Activated T-helper 1 cell treated with anti-CD3 and anti-CD28 coated beads, Interleukin-12 subunit alpha, Interleukin-12 subunit beta, Interleukin-2, Interleukin-4 antibody, amounts not matched to agents 30 ng/mL and 10 ng/mL and 1 ng/mL, durations not matched to agents 14 hours and 24 hours and 36 hours (primary cell): ENCODE measurements at regions not wholly inside any gene's neighbourhood (a gene's known extent, or its start where the extent isn't known, plus 50 kb on each side); places are given as distances from the start of the nearest gene placed in this dataset.
"Not testable (repeated sequence)": the region's sequence is repeated elsewhere in the genome, so short reads cannot be mapped to it uniquely, and the experiment has no call there.

ENCODE experiments used
- DNase-seq: peaks from one replicate; pipeline ENCODE4 v3.0.0; 2021; ENCODE audit warnings: low spot score
- H3K27ac Mint-ChIP-seq: one replicate; pipeline ENCODE4 v1.8.0; 2021; ENCODE audit warnings: mild to moderate bottlenecking, mixed read lengths
- H3K27me3 Mint-ChIP-seq: one replicate; pipeline ENCODE4 v1.8.0; 2022; ENCODE audit warnings: mild to moderate bottlenecking, moderate library complexity, mixed read lengths; ENCODE audit not compliant: insufficient read depth
- H3K36me3 Mint-ChIP-seq: one replicate; pipeline ENCODE4 v1.8.0; 2021; ENCODE audit warnings: low read depth, mixed read lengths
- H3K4me1 Mint-ChIP-seq: one replicate; pipeline ENCODE4 v1.8.0; 2021; ENCODE audit warnings: low read depth, mixed read lengths
- H3K4me3 Mint-ChIP-seq: one replicate; pipeline ENCODE4 v1.8.0; 2021; ENCODE audit warnings: mild to moderate bottlenecking, moderate library complexity, mixed read lengths
- H3K9me3 Mint-ChIP-seq: one replicate; pipeline ENCODE4 v1.8.0; 2021; ENCODE audit warnings: mixed read lengths
- intact Hi-C: fragments of 100-400 bp; cut with micrococcal nuclease; formaldehyde crosslinking; loops from one replicate; pipeline ENCODE4 v1.15.1; 2024

DNA sequence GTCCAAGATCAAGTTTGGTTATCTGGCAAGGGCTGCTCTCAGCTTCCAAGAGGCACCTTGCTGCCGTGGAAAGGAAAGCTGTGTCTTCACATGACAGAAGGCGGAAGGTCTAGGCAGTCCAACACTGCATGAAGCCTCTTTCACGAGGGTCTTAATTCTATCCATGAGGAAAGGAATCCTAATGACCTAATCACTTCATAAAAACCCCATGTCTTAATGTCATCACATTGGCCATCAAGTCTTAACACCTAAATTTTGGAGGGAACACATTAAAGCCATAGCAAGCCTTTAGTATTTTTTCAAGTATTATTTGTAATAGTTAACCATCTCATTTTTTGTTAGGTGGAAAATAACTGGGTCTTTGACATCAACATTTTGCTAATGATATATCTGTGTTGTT lies 858.3 kb downstream of the FLRT2 start:
- Mint-ChIP-seq H3K36me3 (no peaks in the 10 kb centered on the region), H3K27me3 (no peaks in the 10 kb centered on the region), H3K4me3 (no peak overlapping the region), H3K27ac (no peak overlapping the region), H3K9me3 (no peaks in the 10 kb centered on the region), H3K4me1 (no peaks in the 10 kb centered on the region)
- no peak for DNase-seq
- intact Hi-C loops, result no loop called here

DNA sequence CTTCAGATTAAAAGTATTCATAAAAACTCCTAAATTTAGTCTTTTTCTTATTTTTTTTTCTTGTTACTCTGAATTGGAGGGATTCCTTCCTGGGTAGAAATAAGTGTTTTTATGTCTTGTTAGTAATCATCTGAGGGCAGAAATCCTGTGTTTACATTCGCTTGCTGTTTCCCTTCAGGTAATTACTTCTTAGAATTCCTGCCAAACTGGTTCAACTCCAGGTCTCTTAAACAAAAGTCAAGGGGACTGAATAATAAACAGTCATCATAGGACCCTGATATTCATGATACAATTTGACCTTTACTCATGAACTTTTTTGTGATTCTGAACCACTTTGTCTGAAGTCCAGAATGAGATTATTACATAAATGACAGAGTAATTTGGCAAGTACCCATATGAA lies 843.9 kb downstream of the FLRT2 start:
- Mint-ChIP-seq H3K36me3 (no peaks in the 10 kb centered on the region), H3K9me3 (peaks cover 22% of the 10 kb centered on the region), H3K4me1 (no peaks in the 10 kb centered on the region), H3K27ac (no peak overlapping the region), H3K27me3 (no peaks in the 10 kb centered on the region), H3K4me3 (no peak overlapping the region)
- intact Hi-C loops, result no loop called here
- DNase-seq, result no peak

- intact Hi-C loops, result no loop called here
- Mint-ChIP-seq H3K9me3 (peaks cover 22% of the 10 kb centered on the region), H3K36me3 (no peaks in the 10 kb centered on the region), H3K27ac (no peak overlapping the region), H3K4me3 (no peak overlapping the region), H3K27me3 (no peaks in the 10 kb centered on the region), H3K4me1 (no peaks in the 10 kb centered on the region)
- DNase-seq, result no peak
Measured at GRCh38 chr14:86372402-86372801, 842.5 kb downstream of the FLRT2 start.

GRCh38 chr14:86364634-86365033 lies 834.7 kb downstream of the FLRT2 start:
- H3K4me3 Mint-ChIP-seq, result no peak overlapping the region
- H3K4me1 Mint-ChIP-seq, result no peaks in the 10 kb centered on the region
- no peaks in the 10 kb centered on the region for H3K9me3 Mint-ChIP-seq
- intact Hi-C loops, result no loop called here
- no peaks in the 10 kb centered on the region for H3K36me3 Mint-ChIP-seq
- DNase-seq, result no peak
- H3K27ac Mint-ChIP-seq, result no peak overlapping the region
- no peaks in the 10 kb centered on the region for H3K27me3 Mint-ChIP-seq

GRCh38 chr14:86363576-86363975 lies 833.6 kb downstream of the FLRT2 start:
- intact Hi-C loops, result no loop called here
- H3K27me3 Mint-ChIP-seq, result no peaks in the 10 kb centered on the region
- no peak overlapping the region for H3K27ac Mint-ChIP-seq
- no peaks in the 10 kb centered on the region for H3K36me3 Mint-ChIP-seq
- no peaks in the 10 kb centered on the region for H3K4me1 Mint-ChIP-seq
- no peak overlapping the region for H3K4me3 Mint-ChIP-seq
- no peaks in the 10 kb centered on the region for H3K9me3 Mint-ChIP-seq
- DNase-seq, result no peak

DNA sequence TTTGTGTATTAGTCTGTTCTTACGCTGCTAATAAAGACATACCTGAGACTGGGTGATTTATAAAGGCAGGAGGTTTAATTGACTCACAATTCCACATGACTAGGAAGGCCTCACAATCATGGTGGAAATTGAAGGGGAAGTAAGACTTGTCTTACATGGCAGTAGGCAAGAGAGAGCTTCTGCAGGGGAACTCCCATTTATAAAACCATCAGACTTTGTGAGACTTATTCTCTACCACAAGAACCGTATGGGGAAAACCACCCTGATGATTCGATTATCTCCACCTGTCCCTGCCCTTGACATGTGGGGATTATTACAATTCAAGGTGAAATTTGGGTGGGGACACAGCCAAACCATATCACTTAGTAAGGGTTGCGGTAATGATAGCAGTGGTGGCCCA lies 833.1 kb downstream of the FLRT2 start:
- H3K36me3 Mint-ChIP-seq, result no peaks in the 10 kb centered on the region
- H3K4me3 Mint-ChIP-seq, result no peak overlapping the region
- no peak for DNase-seq
- no peaks in the 10 kb centered on the region for H3K9me3 Mint-ChIP-seq
- no peaks in the 10 kb centered on the region for H3K4me1 Mint-ChIP-seq
- intact Hi-C loops, result no loop called here
- no peak overlapping the region for H3K27ac Mint-ChIP-seq
- H3K27me3 Mint-ChIP-seq, result no peaks in the 10 kb centered on the region

DNA sequence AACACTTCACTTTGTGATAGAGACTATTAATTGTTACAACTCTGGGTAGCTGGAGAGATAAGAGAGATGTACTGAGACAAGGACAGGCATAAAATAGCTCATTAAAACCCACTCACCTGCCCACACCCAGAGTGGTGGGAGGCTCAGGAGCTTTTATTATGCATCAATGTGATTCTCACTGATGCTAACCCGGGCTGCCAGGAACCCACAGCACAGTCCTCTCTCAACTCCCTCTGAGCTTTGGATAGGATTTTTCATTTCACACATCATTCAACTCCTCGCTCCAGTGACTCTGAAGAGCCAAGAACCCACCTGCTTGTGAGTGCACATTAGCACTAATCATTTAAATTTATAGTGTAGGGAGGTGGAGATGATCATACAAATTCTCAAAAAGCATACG lies 827.9 kb downstream of the FLRT2 start:
- H3K4me3 Mint-ChIP-seq, result no peak overlapping the region
- H3K9me3 Mint-ChIP-seq, result no peaks in the 10 kb centered on the region
- no peak overlapping the region for H3K27ac Mint-ChIP-seq
- intact Hi-C loops, result no loop called here
- DNase-seq, result no peak
- H3K27me3 Mint-ChIP-seq, result no peaks in the 10 kb centered on the region
- H3K4me1 Mint-ChIP-seq, result no peaks in the 10 kb centered on the region
- H3K36me3 Mint-ChIP-seq, result no peaks in the 10 kb centered on the region

- no peak for DNase-seq
- Mint-ChIP-seq H3K27ac (no peak overlapping the region), H3K4me3 (no peak overlapping the region), H3K36me3 (no peaks in the 10 kb centered on the region), H3K27me3 (no peaks in the 10 kb centered on the region), H3K4me1 (no peaks in the 10 kb centered on the region), H3K9me3 (no peaks in the 10 kb centered on the region)
- intact Hi-C loops, result no loop called here
Measured at GRCh38 chr14:86357119-86357518, 827.2 kb downstream of the FLRT2 start.

GRCh38 chr14:86346818-86347384 lies 817.0 kb downstream of the FLRT2 start:
- Mint-ChIP-seq H3K4me3 (no peak overlapping the region), H3K36me3 (no peaks in the 10 kb centered on the region), H3K27ac (no peak overlapping the region), H3K9me3 (peaks cover 7% of the 10 kb centered on the region), H3K27me3 (no peaks in the 10 kb centered on the region), H3K4me1 (no peaks in the 10 kb centered on the region)
- intact Hi-C loops, result no loop called here
- no peak for DNase-seq

DNA sequence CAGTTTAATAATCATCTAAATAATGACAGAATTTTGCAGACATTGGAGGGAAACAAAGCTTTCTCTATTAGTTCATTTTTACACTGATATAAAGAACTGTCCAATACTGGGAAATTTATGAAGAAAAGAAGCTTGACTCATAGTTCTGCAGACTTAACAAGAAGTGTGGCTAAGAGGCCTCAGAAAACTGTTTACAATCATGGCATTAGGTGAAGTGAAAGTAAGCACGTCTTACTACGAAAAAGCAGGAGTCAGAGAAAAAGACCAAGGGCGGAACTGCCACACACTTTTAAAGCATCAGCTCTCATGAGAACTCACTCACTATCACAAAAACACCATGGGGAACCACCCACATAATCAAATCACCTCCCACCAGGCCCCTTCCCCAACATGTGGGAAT lies 804.4 kb downstream of the FLRT2 start:
- DNase-seq, result no peak
- H3K27ac Mint-ChIP-seq, result no peak overlapping the region
- no peaks in the 10 kb centered on the region for H3K4me1 Mint-ChIP-seq
- peaks cover 3% of the 10 kb centered on the region for H3K9me3 Mint-ChIP-seq
- H3K27me3 Mint-ChIP-seq, result no peaks in the 10 kb centered on the region
- H3K36me3 Mint-ChIP-seq, result no peaks in the 10 kb centered on the region
- H3K4me3 Mint-ChIP-seq, result no peak overlapping the region
- intact Hi-C loops, result no loop called here

- peaks cover 3% of the 10 kb centered on the region for H3K9me3 Mint-ChIP-seq
- intact Hi-C loops, result no loop called here
Measured at GRCh38 chr14:86333493-86333892, 803.5 kb downstream of the FLRT2 start.

GRCh38 chr14:86331341-86331740 lies 801.4 kb downstream of the FLRT2 start:
- H3K9me3 Mint-ChIP-seq, result peaks cover 3% of the 10 kb centered on the region
- H3K27me3 Mint-ChIP-seq, result no peaks in the 10 kb centered on the region
- no peak overlapping the region for H3K4me3 Mint-ChIP-seq
- H3K36me3 Mint-ChIP-seq, result no peaks in the 10 kb centered on the region
- no peak overlapping the region for H3K27ac Mint-ChIP-seq
- no peak for DNase-seq
- H3K4me1 Mint-ChIP-seq, result no peaks in the 10 kb centered on the region
- intact Hi-C loops, result no loop called here

More at GRCh38 chr14:86333493-86333892, 803.5 kb downstream of the FLRT2 start:
- DNase-seq, result no peak
- Mint-ChIP-seq H3K4me1 (no peaks in the 10 kb centered on the region), H3K36me3 (no peaks in the 10 kb centered on the region), H3K27ac (no peak overlapping the region), H3K4me3 (no peak overlapping the region), H3K27me3 (no peaks in the 10 kb centered on the region)

DNA sequence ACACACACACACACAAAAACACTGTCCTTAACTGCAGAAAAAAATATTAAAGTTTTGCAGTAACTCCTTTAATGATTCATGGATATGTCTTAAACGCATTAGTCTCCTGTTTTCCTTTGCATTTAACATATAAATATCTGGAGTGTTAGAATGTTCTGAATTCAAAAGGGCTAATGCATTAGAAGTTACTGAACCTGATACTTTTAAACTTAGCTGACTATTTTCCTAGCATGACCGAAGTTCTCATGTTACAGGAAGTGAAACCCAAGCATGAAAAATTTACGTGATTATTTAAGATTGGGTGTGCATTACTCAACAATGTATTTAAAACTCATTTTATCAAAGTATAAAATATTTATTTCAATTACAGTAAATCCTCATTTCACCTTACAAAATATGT lies 791.2 kb downstream of the FLRT2 start:
- Mint-ChIP-seq H3K4me3 (no peak overlapping the region), H3K4me1 (no peaks in the 10 kb centered on the region), H3K9me3 (peaks cover 7% of the 10 kb centered on the region), H3K27ac (no peak overlapping the region), H3K36me3 (no peaks in the 10 kb centered on the region), H3K27me3 (no peaks in the 10 kb centered on the region)
- intact Hi-C loops, result no loop called here
- DNase-seq, result no peak

- H3K27ac Mint-ChIP-seq, H3K36me3 Mint-ChIP-seq, H3K4me1 Mint-ChIP-seq, H3K9me3 Mint-ChIP-seq, H3K4me3 Mint-ChIP-seq, DNase-seq, H3K27me3 Mint-ChIP-seq, intact Hi-C loops: not testable (repeated sequence)
Measured at GRCh38 chr14:86312154-86312665, 782.3 kb downstream of the FLRT2 start.
